Activated CD4-positive, alpha-beta T cell treated with anti-CD3 and anti-CD28 coated beads, Interleukin-10, Interleukin-2, amounts not matched to agents 100 ng/mL and 50 ng/mL, durations not matched to agents 16 hours and 8 hours (primary cell): ENCODE measurements at regions not wholly inside any gene's neighbourhood (a gene's known extent, or its start where the extent isn't known, plus 50 kb on each side); places are given as distances from the start of the nearest gene placed in this dataset.

Experiments
- DNase-seq: peaks from one replicate; pipeline ENCODE4 v3.0.0-alpha.2; 2020

DNA sequence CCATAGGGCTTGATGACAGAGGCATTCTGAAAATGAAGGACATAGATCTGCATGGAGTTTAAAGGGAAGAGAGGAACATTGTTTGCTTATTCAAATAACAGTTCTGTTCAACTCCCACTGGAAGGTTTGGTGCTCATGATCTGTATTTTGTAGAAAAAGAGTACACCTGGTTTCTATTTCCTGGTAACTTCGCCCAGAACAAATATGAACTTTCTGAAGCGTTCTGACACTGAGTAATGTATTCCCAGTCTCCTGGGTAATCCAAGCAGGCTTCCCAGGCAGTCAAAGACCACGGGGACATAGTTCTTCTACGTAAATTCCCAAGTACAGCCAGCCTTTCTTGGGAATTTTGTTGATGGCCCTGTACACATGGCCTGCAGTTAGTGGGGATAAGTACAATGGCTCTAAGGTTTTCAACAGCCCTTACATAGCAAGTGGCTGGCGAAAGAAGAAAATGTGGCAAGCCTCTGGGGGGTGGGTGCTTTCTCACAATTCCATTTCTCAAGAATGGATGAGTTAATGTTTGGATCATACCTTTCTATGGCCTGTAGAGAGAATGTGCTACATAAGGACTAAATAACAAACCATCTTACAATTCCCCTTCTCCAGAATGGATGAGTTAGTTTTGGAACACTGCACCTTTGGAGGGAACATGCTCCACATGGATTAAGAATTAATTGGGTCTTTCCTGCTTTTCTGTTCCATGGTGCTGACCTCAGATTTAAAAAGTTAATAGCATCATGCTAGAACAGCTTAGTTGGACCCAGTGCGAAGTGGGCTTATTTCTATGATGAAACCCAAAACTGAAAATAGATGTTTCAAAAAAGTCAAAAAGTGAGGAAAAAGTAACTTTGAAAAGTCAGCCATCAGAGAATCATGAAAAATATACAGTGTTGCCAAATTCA, 52.7 kb downstream of the COL6A6 start:
- DNase-seq = no peak

DNA sequence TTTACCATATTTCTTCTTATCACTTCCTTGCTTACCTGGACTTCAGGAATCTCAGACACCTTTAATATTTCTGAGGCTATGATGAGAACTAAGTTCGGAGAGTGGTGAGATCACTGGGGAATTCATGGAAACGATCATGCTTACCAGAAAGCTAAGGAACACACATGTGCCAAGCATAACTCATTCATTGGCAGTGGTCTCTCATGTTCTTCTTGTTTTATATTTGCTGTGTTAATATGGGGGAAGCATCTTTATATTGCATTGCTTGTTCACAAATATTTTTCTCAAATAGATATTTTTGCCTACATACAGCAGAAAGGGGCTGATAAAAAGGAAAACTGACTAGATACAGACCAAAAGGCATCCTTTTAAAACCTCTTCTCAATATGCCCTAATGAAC, 55.8 kb downstream of the COL6A6 start:
- DNase-seq = no peak

DNA sequence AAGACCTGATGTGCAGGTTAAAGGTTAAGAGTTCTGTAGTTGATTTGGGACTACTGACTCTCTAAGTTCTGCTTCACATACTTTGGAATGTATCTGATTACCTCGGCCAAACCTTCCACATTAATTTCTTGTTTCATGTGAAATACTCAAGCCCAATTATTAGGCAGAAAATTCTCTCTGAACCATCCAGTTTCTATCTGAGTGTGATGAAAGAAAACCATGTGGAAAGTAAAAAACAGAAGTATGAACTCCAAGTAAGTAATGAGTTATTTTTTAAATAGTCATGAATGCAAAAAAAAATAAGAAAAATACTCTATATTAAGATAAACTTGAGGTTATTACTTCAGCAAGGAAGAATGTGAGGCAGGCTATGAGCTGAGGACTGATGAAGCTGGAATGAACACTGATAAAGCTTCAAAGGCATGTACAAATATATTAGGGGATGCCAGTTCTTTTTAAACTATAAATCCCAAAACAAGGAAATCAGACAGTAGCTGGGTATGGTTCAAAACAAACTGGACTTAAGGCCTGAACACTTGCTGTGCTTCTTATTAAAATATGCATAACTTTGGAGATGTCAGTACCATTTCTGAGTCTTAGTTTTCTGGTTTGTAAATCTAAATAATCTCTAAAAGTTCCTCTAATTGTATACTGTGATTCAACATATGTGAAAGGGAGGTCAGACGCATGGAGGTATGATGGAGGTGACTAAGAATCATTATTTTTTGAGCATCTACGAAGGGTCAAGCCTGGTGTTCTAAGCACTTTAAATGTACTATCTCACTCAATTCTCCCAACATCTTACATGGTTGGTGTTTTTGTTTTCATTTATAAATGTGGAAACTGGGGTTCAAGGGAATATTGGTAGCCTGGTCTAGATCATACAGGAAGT, 59.6 kb downstream of the COL6A6 start:
- DNase-seq = no peak

DNA sequence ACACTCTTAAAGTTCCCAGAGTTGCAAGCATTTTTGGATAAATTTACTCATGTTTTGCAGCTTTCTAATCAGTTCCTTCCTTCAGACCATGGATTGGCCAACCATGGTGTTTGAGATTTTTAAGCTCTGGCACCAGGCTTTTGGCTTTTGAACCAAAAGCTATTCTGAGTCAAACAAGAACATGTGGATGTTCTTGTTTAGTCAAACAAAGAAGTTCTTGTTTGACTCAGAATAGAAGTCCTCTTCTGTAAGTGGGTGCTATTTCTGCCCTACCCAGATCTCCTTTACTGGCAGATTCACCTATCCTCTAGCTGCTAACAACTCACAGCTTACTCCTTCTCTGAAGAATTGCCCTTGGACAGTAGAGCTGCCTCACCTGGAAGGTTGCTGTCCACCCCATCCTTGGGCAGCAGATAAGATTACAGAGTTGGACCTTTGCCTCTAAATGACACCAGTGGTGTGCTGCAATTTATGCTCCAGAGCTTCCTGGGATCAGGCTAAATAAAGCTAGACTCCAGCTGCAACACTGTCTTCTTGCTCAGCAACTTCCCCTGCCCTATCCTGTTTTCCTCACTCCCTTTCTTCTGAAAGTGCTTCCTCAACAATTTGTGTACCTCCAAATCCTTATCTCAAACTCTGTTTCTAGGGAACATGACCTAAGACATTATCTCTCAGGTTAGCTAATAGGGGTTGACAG, 65.6 kb downstream of the COL6A6 start:
- peak; percentile 73 for DNase-seq

DNA sequence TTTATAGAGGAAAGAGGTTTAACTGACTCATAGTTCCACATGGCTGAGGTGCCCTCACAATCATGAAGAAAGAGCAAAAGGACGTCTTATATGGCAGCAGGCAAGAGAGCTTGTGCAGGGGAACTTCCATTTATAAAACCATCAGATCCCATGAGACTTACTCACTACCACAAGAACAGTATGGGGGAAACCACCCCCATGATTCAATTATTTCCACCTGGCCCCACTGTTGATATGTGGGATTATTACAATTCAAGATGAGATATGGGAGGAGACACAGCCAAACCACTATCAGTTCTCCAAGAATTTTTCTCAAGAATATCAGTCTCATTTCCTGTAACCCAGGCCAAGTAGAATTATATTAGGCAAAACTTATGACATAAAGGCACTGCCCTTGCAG, 77.8 kb downstream of the COL6A6 start:
- DNase-seq = peak; percentile 2

DNA sequence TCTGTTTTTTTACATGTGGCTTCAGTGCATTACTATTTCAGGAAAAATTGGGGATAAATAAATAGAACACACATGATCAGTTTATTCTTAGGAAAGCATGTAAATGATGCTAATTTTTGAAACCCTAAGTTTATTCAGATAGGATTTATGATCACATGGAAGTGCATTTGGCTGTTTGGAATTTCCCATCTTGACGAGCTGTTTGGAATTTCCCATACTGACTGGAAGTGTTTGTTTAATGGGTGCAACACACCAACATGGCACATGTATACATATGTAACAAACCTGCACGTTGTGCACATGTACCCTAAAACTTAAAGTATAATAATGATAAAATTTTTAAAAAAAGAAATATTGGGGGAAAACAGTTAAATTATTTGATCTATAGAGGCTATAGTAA, 79.5 kb downstream of the COL6A6 start:
- DNase-seq = no peak

DNA sequence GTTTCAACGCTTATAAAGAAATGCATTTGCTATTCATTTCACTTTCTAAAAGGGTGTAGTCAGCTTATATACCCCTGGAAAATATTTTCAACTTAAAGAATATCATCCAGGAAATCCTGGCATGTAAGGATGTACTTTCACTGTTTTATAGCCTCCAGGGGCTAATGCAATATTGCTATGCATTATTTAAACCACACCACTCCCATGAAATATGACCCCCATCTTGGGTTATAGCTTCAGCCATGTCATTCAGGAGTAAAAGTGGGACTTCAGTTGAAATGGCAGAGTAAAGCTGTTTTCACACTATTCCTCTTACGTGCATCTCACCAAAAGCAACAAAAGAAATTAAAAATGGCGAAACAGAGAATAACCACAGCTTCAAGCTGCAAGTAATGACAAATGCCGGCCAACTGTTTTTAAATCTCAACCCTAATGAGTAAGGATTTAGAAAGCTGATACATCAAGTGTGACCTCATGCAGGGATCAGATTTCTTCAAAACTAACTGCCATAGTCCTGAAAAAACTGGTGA, 84.5 kb downstream of the COL6A6 start:
- DNase-seq = no peak

DNA sequence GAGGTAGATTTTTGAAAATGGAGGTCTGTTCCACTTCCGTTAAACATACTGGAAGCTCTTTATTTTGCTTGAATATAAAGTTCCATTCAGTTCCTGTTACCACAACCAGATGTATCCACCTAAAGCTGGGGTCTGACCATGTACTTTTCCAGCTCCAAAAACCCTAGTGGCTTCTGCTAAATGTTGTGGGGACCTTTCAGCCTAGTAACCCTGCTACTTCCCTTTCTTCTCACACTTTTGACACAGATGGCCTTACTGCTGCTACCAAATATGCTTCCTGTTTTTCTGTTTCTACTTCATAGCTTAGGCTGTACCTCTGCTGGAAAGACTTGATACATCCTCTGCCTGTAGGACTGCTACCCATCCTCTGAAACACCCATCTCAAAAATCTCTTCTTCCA, 87.8 kb downstream of the COL6A6 start:
- no peak for DNase-seq

DNA sequence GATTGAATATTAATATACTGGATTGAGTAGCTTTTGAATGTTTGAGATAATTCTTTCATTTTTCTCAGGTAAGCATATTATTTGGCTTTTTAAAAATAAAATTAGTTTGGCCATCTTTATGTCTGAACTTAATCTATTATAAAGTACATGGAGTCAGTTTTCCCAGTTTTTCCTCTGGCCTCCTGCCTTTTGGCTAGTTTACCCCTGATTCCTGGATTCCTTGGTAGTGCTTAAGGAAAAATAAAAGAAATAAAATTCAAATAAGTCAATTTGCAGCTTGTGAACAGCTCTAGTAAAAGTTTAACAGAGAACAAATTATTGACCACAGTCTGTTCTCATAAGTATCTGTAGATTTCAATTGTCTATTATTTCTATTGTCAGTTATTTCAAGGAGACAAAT, 89.4 kb downstream of the COL6A6 start:
- no peak for DNase-seq

DNA sequence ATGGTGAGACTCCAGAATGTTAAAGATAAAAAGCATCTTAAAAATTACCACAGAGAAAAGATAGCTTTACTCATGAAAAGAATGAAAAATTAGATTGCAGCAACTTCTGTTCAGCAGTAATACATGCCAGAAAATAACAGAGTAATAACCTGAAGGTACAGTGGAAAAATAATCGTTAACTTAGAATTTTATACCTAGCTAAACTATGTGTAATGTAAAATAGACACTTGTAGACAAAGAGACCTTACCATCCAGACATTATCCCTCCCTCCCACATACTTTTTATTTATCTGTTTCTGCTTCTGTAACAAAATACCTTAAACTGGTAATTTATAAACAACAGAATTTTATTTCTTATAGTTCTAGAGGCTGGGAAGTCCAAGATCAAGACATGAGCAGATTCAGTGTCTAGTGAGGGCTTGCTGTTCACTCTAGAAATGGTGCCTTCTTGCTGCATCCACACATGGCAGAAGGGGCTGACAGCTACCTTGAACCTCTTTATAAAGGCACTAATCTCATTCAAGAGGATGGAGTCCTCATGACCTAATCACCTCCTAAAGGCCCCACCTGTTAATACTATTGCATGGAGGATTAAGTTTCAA, 90.7 kb downstream of the COL6A6 start:
- DNase-seq = no peak

DNA sequence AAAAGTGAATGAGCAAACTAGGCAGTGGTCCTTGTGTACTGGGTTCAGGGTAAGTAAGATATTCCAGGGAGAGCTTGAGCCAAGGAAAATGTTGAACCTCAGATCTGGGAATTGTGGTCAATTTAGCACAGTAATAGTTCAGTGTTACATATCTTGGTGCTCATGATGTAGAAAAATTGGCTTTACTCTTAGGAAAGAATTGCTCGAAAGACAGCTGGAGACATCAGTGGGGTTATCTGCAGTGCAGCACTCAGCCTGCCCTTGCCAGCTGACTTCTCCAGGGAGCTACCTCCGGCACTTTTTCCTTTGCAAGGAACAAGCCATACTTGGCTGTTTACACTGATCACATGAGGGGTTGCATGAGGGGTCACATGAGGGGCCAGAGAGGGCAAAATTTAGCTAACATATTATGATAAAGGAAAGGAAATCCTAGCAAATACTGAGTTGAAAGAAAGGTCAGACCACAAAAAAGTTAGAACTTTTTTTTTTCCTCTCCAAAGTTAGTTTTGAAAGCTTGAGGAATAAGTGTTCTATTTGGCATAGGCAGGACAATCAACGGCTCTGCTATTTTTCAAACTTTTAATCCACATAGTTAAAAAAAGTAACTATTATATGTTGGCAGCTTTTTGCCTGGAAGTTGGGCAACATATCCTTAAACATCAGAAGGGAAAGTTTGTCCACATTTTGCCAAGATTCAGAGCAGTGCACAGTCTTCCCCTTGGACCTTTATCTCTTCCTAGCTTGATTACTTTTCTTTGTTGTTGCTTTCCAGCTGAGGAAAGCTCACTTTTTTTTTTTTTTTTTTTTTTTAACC, 92.4 kb downstream of the COL6A6 start:
- DNase-seq = no peak

DNA sequence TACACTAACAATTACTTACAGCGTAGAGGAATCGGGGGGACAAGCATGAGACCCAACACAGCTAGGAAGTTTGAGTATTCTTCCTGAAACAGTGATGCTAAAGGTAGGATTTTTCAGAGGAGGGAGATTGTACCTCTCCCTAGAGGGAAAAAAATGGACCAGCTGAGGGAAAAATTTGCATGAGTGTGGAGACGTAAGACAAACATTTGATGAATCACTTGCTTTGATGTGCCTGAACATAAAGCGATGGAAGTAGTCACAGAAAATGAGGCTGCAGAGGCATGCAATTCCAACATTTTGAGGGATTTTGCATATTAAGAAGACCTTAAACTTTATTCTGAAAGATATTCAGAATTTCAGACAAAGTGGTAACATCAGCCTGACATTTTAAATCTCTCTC, 102.2 kb downstream of the COL6A6 start:
- DNase-seq = no peak

DNA sequence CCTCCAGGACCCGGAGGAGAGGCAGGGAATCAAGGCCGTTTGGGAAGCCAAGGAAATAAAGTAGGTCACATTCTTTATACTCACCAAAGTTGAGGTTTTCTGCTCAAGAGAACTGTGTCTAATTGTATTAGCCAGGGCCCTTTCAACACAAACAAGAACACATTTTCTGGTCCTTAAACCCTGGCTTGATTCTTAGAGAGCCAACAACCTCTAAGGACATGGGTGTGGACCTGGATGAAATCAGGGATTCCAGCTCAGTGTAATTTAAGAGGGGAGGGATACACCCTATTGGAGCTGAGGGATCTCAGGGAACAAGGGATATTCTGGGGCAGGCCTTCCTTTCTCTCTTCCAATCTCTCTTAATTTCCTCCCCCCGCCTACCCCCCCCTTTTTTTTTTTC, 104.8 kb downstream of the COL6A6 start:
- no peak for DNase-seq

DNA sequence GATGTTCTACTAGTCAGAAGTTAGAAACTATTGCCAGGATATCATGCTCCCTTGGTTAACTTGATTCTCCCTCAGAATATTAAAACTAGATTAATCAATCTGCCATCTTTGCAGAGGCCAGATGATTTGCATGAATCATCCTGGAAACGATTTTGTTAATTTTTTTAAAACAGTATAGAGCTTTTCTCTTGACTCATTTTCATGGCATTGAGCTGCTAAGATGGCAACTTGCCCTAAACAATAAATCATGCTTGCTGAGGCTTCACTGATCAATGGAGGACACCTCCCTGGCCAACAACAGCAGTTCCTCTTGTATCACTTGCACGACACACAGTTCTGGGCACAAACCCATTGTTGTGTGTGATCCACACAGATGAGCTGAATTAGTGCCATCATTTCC, 109.1 kb downstream of the COL6A6 start:
- DNase-seq = no peak

DNA sequence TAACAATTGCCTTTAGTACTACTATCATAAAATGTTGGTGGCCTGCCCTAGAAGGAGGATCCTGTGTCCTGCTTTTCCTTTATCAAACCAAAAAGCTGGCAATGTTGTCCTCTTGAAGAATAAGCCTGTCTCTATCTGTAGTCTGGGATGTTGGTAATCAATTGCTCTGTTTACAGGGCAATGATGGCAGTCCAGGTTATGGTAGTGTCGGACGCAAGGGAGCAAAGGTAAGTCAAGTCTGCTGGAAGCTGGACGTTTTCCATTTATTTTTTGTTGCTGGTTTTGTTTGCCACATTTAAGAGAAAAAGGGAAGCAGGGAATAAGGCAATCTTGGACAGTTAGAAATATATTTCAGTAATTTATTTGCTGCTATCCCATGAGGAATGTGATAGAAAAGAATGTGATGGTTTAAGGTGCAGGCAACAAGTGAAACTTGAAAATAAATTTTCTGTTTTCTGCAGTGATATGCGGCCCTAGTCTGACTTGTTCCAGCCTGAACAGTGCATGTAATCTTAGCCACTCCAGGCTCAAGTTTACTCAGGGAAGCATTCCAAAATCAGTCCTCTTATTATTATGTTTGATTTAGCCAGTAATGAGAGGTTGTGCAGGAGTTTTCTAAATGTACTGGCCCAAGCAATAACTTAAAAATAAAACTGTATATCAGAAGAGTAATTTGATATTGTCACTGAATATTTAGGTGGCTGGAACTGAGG, 110.3 kb downstream of the COL6A6 start:
- DNase-seq = no peak

DNA sequence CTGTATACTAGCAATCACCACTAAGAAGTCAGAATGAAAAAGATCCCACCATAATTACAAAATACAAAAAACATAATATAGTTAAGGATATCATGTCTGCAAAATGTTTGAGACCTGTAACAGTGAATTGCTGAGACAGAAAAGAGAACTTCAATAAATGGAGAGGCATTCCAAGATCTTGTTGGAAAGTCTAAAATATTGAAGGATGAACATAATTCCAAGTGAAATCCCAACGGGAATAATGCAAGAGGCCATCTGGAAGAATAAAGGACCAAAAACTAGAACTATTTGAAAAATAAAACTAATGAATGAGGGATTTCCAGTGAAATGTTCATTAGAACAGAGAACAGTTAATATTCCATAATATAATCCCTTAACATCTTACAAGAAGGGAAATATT, 110.9 kb downstream of the COL6A6 start:
- no peak for DNase-seq
